NOMO-1 (cell line): ENCODE measurements at regions not wholly inside any gene's neighbourhood (a gene's known extent, or its start where the extent isn't known, plus 50 kb on each side); places are given as distances from the start of the nearest gene placed in this dataset.
A peak's percentile ranks its signal among the peaks of the same experiment; 100 is the strongest.

ENCODE experiments used
- DNase-seq, 2 experiments: peaks; one replicate each; lab custom pipeline; 2025; ENCODE audit not compliant: unreplicated experiment in 2 of 2; lab: John Stamatoyannopoulos, UW

- DNase-seq, result no peak
Observed at GRCh38 chr1:172883387-172883791, 167.4 kb downstream of the TNFSF18 start.

GRCh38 chr1:172883844-172884243 lies 166.9 kb downstream of the TNFSF18 start:
- DNase-seq, result no peak

GRCh38 chr1:172885411-172885810 lies 165.3 kb downstream of the TNFSF18 start:
- DNase-seq, result no peak

- no peak for DNase-seq
Observed at GRCh38 chr1:172885971-172886370, 164.8 kb downstream of the TNFSF18 start.

- no peak for DNase-seq
Observed at GRCh38 chr1:172887162-172887561, 163.6 kb downstream of the TNFSF18 start.

- DNase-seq, result no peak
Observed at GRCh38 chr1:172893146-172893841, 157.4 kb downstream of the TNFSF18 start.

GRCh38 chr1:172894349-172895049 lies 156.2 kb downstream of the TNFSF18 start:
- DNase-seq, result no peak

GRCh38 chr1:172895050-172895460 lies 155.7 kb downstream of the TNFSF18 start:
- no peak for DNase-seq

GRCh38 chr1:172895761-172896160 lies 155.0 kb downstream of the TNFSF18 start:
- DNase-seq, result no peak

- DNase-seq, result no peak
Observed at GRCh38 chr1:172897738-172898137, 153.0 kb downstream of the TNFSF18 start.

- DNase-seq, result no peak
Observed at GRCh38 chr1:172898866-172899265, 151.9 kb downstream of the TNFSF18 start.

GRCh38 chr1:172900376-172900997 lies 150.3 kb downstream of the TNFSF18 start:
- DNase-seq, result peak; percentile 26 to 83

GRCh38 chr1:172902200-172902599 lies 148.5 kb downstream of the TNFSF18 start:
- DNase-seq, result no peak

GRCh38 chr1:172902861-172903381 lies 147.8 kb downstream of the TNFSF18 start:
- no peak for DNase-seq

- no peak for DNase-seq
Observed at GRCh38 chr1:172903581-172904220, 147.0 kb downstream of the TNFSF18 start.

GRCh38 chr1:172905452-172905851 lies 145.3 kb downstream of the TNFSF18 start:
- no peak for DNase-seq

- DNase-seq, result peak in 1 of 2 experiments; percentile 17
Observed at GRCh38 chr1:172906778-172907592, 143.8 kb downstream of the TNFSF18 start.

GRCh38 chr1:172907834-172908326 lies 142.9 kb downstream of the TNFSF18 start:
- no peak for DNase-seq

GRCh38 chr1:172909606-172910326 lies 141.0 kb downstream of the TNFSF18 start:
- DNase-seq, result no peak
